Omental fat pad (tissue), 3 donors: ENCODE measurements at regions not wholly inside any gene's neighbourhood (a gene's known extent, or its start where the extent isn't known, plus 50 kb on each side); places are given as distances from the start of the nearest gene placed in this dataset.
"Not testable (repeated sequence)": the region's sequence is repeated elsewhere in the genome, so short reads cannot be mapped to it uniquely, and the experiment has no call there.

Experiments used
- ATAC-seq: fragments of 150-250 bp; one replicate; pipeline ENCODE4 v1.9.1; 2016; ENCODE audit warnings: mild to moderate bottlenecking, moderate library complexity; ENCODE audit not compliant: low FRiP score
- DNase-seq: peaks from one replicate; pipeline ENCODE4 v3.0.0-alpha.2; 2019; ENCODE audit warnings: low spot score
- TF ChIP-seq, protein P1 (sequence below), 3 donors: fragments of 450-650 bp; IDR thresholded peaks; one replicate each; pipeline ENCODE4 v1.5.1; 2016 to 2017; ENCODE audit warnings: antibody characterized with exemption in 3 of 3, mild to moderate bottlenecking in 3 of 3, moderate library complexity in 2 of 3

DNA sequence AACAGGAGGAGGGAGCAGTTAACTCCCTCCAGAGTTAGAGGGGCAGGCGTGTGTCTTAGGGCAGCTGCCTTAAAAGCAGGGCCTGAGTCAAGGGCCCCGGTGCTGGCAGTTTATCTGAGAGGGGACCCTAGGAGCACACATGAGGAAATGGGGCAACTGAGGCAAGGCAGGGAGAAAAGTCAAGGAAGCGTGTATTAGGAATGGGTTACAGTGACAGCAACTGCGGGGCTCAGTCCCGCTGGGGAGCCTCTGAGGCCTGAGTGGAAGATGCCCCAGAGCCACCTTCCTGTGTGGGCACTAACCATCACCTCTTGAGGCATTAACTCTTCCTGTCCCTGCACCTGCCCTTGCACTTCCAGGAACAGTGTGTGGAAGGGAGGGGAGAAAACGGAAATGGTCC, 276.3 kb downstream of the MATN1 start:
- no peak for DNase-seq
- TF ChIP-seq, protein P1, sequence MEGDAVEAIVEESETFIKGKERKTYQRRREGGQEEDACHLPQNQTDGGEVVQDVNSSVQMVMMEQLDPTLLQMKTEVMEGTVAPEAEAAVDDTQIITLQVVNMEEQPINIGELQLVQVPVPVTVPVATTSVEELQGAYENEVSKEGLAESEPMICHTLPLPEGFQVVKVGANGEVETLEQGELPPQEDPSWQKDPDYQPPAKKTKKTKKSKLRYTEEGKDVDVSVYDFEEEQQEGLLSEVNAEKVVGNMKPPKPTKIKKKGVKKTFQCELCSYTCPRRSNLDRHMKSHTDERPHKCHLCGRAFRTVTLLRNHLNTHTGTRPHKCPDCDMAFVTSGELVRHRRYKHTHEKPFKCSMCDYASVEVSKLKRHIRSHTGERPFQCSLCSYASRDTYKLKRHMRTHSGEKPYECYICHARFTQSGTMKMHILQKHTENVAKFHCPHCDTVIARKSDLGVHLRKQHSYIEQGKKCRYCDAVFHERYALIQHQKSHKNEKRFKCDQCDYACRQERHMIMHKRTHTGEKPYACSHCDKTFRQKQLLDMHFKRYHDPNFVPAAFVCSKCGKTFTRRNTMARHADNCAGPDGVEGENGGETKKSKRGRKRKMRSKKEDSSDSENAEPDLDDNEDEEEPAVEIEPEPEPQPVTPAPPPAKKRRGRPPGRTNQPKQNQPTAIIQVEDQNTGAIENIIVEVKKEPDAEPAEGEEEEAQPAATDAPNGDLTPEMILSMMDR (IDR thresholded peaks at IDR 0.05), result no peak
- ATAC-seq, result no peak

DNA sequence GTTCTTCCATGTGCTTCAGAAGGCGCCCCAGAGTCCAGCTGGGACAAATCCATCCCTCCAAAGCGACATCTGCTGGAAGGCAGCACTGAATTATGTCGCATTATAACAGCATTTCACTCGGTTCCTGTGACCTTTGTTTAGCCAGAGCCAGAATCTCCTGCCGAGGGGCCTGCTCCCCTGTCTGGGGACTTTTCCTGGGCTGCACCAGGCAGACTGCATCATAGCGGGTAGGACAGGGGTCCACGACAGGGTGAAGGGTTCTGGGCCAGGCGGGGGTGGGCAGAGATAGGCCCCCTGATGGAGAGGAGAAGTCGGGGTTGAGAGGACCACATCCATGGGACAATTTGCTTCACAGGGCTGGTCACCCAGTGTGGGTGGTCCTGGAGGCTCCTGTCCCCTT, 276.9 kb downstream of the MATN1 start:
- DNase-seq, result no peak
- ATAC-seq, result no peak
- TF ChIP-seq, protein P1 (IDR thresholded peaks at IDR 0.05), result no peak

DNA sequence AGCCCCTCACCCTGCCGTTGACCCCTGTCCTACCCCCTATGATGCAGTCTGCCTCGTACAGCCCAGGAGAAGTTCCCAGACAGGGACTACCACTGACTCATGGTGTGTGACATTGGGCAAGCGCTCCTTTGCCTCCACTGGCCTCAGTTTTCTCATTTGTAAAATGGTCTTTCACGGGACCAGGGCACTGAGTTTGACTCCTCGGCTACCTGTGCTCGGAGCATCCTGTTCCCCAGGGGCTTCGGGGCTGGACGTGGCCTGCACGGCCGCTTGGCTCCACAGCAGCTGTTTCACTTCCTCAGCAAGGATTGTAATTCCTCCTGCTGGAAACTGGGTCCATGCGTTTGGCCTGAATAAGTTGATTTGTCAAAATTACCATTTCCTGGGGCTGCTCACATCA, 277.3 kb downstream of the MATN1 start:
- TF ChIP-seq, protein P1 (IDR thresholded peaks at IDR 0.05), result no peak
- no peak for DNase-seq
- ATAC-seq, result no peak

DNA sequence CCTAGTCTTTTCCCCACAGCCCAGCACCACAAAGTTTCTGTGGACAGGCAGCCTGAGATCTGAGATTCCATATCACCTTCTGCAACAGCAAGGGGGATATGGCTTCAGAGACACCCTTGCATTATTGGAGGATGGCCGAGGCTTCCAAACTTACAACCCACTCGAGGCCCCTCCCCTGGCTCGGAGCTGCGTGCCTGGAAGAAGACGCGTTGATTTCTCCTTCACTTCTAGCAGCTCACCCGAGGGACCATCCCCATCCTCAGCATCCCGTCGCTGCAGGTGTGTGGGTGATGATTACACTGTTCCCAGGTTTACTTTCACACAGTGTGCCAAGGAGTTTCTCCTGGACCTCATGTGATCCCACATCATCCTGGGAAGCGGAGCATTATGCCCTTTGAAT, 277.9 kb downstream of the MATN1 start:
- DNase-seq, result no peak
- TF ChIP-seq, protein P1 (IDR thresholded peaks at IDR 0.05), result no peak
- ATAC-seq, result no peak

DNA sequence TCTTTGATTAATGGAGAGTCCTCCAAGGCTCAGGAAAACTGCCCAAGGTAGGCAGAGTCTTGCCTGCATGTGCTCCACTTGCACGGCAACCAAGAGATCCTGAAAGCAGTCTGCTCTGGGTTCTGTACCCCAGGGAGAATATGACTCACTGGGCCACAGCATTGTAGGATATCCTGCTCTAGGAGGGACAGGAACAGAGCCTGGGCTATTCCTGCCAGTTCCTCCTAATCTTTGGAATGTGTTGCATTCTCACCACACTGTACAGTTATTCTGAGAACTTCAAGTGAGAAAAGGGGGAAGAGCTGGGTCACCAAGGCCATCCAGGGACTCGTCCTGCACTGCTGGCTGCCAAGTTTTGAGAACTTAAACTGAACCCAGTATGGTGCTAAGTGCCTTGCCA, 278.5 kb downstream of the MATN1 start:
- DNase-seq (no peak), ATAC-seq (no peak)
- TF ChIP-seq, protein P1 (IDR thresholded peaks at IDR 0.05), result no peak

DNA sequence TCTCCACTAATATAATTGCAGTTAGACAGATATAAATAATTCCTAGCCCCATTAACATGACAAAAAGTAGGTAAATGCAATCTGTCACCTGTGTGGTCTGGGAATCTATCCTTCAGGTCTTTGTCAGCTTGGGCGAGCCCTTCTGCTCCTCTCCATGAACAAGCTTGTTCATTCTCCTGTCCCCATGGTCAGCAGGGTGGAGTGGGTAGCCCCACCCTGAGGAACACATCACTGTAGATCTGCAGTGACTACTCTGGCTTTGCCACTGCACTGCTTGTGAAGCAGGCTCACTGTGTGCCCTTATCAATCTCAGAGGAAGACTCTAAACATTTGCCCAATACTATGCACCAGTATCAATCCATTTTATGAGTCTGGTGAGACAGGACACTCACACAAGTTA, 279.0 kb downstream of the MATN1 start:
- TF ChIP-seq, protein P1 (IDR thresholded peaks at IDR 0.05), result no peak
- no peak for DNase-seq
- ATAC-seq, result no peak

DNA sequence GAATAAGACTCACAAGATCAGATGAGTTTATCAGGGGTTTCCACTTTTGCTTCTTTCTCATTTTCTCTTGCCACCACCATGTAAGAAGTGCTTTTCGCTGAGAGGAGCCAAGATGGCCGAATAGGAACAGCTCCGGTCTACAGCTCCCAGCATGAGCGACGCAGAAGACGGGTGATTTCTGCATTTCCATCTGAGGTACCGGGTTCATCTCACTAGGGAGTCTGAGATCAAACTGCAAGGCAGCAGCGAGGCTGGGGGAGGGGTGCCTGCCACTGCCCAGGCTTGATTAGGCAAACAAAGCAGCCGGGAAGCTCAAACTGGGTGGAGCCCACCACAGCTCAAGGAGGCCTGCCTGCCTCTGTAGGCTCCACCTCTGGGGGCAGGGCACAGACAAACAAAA, 285.1 kb downstream of the MATN1 start:
- ATAC-seq, DNase-seq: not testable (repeated sequence)

DNA sequence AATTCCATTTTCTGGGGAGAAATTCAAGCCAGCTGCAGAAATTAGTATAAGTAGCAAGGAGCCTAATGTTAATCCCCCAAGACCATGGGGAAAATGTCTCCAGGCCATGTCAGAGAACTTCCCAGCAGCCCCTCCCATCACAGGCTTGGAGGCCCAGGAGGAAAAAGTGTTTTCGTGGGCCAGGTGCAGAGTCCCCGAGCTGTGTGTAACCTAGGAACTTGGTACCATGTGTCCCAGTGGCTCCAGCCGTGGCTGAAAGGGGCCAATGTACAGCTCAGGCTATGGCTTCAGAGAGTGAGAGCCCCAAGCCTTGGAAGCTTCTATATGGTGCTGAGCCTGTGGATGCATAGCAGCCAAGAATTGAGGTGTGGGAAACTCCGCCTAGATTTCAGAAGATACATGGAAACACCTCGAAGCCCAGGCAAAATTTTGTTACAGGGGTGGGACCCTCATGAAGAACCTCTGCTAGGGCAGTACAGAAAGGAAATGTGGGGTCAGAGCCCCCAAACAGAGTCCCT, 286.3 kb downstream of the MATN1 start:
- TF ChIP-seq, protein P1 (IDR thresholded peaks at IDR 0.05), result no peak
- no peak for DNase-seq

More for the DNA sequence above, 286.3 kb downstream of the MATN1 start:
- ATAC-seq, result no peak
